ENCODE measurements at regions not wholly inside any gene's neighbourhood (a gene's known extent, or its start where the extent isn't known, plus 50 kb on each side); places are given as distances from the start of the nearest gene placed in this dataset.
"Not testable (repeated sequence)": the region's sequence is repeated elsewhere in the genome, so short reads cannot be mapped to it uniquely, and the experiment has no call there.

GRCh38 chr14:27305441-27305945 is 707.7 kb upstream of the NOVA1 start:
- Histone ChIP-seq H3K36me3 (no peaks in the 10 kb centered on the region), H3K27me3 (no peaks in the 10 kb centered on the region), H3K9ac (no peak overlapping the region), H4K20me1 (no peaks in the 10 kb centered on the region), H3K9me3 (replicated peaks in 1 of 11) (peaks cover 0 to 5% (median 0%) of the 10 kb centered on the region in 11 experiments; a peak in 3 of 22 replicates), H3K4me1 (no peaks in the 10 kb centered on the region), H3K27ac (no peak overlapping the region), H3K4me3 (no peak overlapping the region), H3K4me2 (no peak overlapping the region)
- TF ChIP-seq Cebpa-rat (IDR thresholded peaks at IDR 0.05): no peak

GRCh38 chr14:27312730-27313129 is 714.9 kb upstream of the NOVA1 start:
- H3K27ac ChIP-seq; H3K4me2 ChIP-seq; H3K4me1 ChIP-seq; H3K4me3 ChIP-seq; H3K9ac ChIP-seq; H4K20me1 ChIP-seq; H3K27me3 ChIP-seq; H3K9me3 ChIP-seq (replicated peaks in 1 of 11); H3K36me3 ChIP-seq: not testable (repeated sequence)

GRCh38 chr14:27314231-27314630 is 716.4 kb upstream of the NOVA1 start:
- no peaks in the 10 kb centered on the region for H4K20me1 ChIP-seq
- peaks cover 0 to 3% (median 0%) of the 10 kb centered on the region in 11 experiments; a peak in 1 of 22 replicates for H3K9me3 ChIP-seq (replicated peaks in 1 of 11)
- H3K4me3 ChIP-seq: no peak overlapping the region
- no peak overlapping the region for H3K4me2 ChIP-seq
- H3K9ac ChIP-seq: no peak overlapping the region
- H3K36me3 ChIP-seq: no peaks in the 10 kb centered on the region
- no peaks in the 10 kb centered on the region for H3K4me1 ChIP-seq
- TF ChIP-seq Cebpa-rat (IDR thresholded peaks at IDR 0.05): no peak
- no peak overlapping the region for H3K27ac ChIP-seq
- H3K27me3 ChIP-seq: no peaks in the 10 kb centered on the region

DNA sequence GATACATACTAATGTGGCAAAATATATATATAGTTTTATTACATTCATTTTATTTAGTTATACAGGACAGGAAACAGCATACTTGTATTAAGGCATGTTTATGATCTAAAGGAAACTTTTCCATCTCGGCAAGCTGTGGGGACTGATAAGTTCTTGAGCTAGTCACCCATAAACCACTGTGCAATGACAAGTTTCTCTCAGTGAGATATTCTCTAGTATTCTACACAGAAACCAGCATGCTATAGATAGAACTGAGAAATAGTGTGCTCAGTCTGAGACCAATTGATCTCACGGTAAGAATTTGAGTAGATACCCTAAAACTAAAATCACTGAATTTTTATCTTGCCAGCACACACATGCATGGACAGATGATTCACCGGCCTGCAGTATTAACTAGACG is 717.6 kb upstream of the NOVA1 start:
- Histone ChIP-seq H3K4me1 (no peaks in the 10 kb centered on the region), H3K36me3 (no peaks in the 10 kb centered on the region), H3K4me3 (no peak overlapping the region), H4K20me1 (no peaks in the 10 kb centered on the region), H3K9me3 (replicated peaks in 1 of 11) (no peaks in the 10 kb centered on the region), H3K4me2 (no peak overlapping the region), H3K9ac (no peak overlapping the region), H3K27ac (no peak overlapping the region), H3K27me3 (no peaks in the 10 kb centered on the region)
- TF ChIP-seq Cebpa-rat (IDR thresholded peaks at IDR 0.05): no peak

DNA sequence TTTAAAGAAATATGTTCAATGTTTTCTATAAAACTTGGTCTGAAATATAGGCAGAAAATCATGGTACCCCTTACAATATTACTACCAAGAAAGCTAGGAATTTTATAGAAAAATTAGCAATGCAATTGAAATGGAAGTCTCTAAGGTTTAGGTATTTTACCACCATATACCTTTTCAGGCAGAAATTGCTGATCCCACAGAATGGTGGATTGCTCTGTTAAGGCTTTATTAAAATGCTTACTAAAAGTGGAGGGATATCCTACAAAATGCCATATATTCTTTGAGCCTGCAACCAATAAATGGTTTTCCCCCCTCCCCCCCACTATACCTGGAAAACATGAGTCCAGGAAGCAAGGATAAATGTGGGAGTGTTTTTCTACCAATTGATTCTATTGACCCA is 718.1 kb upstream of the NOVA1 start:
- no peaks in the 10 kb centered on the region for H4K20me1 ChIP-seq
- H3K4me1 ChIP-seq: no peaks in the 10 kb centered on the region
- H3K9me3 ChIP-seq (replicated peaks in 1 of 11): no peaks in the 10 kb centered on the region
- H3K9ac ChIP-seq: no peak overlapping the region
- H3K36me3 ChIP-seq: no peaks in the 10 kb centered on the region
- no peaks in the 10 kb centered on the region for H3K27me3 ChIP-seq
- no peak overlapping the region for H3K4me3 ChIP-seq
- H3K4me2 ChIP-seq: no peak overlapping the region
- no peak overlapping the region for H3K27ac ChIP-seq
- TF ChIP-seq Cebpa-rat (IDR thresholded peaks at IDR 0.05): no peak

DNA sequence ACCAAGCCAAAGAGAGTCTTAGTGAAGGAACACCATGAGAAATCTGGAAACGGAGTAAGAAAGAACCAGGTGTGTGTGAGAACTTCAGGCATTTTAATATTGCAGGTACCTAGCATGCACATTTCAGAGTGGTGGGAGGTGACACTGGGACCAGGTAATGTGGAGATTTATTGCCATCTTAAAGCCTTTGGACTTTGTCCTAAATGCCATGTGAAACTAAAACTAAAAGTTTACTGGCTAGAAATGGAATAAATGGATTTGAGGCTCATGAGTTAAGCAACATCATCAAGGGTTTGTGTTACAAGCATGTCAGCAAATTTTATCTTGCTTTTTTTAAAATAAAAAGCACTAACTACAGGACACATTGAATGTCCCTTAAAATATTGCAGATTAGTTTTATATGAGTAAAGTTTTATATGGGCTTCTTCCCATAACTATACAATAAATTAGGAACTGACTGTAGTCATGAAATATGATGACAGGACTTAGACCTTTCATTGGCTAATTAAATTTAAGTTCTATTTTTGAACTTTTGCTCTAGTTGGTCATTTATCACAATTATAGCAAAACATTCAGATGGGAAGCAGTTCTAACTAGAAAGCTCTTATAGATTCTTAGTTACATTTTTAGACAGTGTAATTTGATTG is 721.1 kb upstream of the NOVA1 start:
- H4K20me1 ChIP-seq: no peaks in the 10 kb centered on the region
- TF ChIP-seq Cebpa-rat (IDR thresholded peaks at IDR 0.05): no peak
- H3K4me2 ChIP-seq: no peak overlapping the region
- H3K36me3 ChIP-seq: no peaks in the 10 kb centered on the region
- H3K4me3 ChIP-seq: no peak overlapping the region
- no peak overlapping the region for H3K27ac ChIP-seq
- H3K9me3 ChIP-seq (replicated peaks in 1 of 11): no peaks in the 10 kb centered on the region
- no peaks in the 10 kb centered on the region for H3K27me3 ChIP-seq
- no peaks in the 10 kb centered on the region for H3K4me1 ChIP-seq
- H3K9ac ChIP-seq: no peak overlapping the region

DNA sequence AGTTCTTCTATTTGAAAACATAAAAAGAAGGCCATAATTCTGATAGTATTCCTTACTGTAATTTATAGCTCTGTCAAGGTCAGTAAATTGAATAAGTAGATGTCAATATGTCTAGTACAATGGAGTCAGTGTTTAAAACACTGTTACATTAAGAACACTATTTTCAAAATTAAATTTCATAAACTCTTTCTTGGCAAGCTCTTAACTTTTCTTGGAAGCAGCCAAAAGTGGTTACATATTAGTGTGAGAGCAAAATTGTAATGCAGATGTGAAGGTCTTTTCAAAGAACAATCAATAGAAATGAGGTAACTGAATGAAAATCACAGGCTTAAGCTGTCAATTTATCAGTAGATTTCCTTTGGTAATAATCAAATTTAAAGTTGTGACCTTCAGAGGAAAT is 722.4 kb upstream of the NOVA1 start:
- no peaks in the 10 kb centered on the region for H3K27me3 ChIP-seq
- no peak overlapping the region for H3K4me3 ChIP-seq
- no peaks in the 10 kb centered on the region for H3K4me1 ChIP-seq
- no peaks in the 10 kb centered on the region for H4K20me1 ChIP-seq
- no peak overlapping the region for H3K27ac ChIP-seq
- H3K4me2 ChIP-seq: no peak overlapping the region
- peaks cover 7 to 10% (median 8%) of the 10 kb centered on the region in 11 experiments; a peak in 20 of 22 replicates for H3K9me3 ChIP-seq (replicated peaks in 1 of 11)
- H3K36me3 ChIP-seq: no peaks in the 10 kb centered on the region
- TF ChIP-seq Cebpa-rat (IDR thresholded peaks at IDR 0.05): no peak
- no peak overlapping the region for H3K9ac ChIP-seq

- TF ChIP-seq Cebpa-rat (IDR thresholded peaks at IDR 0.05): no peak
- Histone ChIP-seq H3K4me3 (no peak overlapping the region), H3K36me3 (no peaks in the 10 kb centered on the region), H3K9me3 (replicated peaks in 1 of 11) (peaks cover 7 to 11% (median 9%) of the 10 kb centered on the region in 11 experiments; a peak in 20 of 22 replicates), H4K20me1 (no peaks in the 10 kb centered on the region), H3K27me3 (no peaks in the 10 kb centered on the region), H3K27ac (no peak overlapping the region), H3K4me2 (no peak overlapping the region), H3K4me1 (no peaks in the 10 kb centered on the region), H3K9ac (no peak overlapping the region)
Observed at GRCh38 chr14:27327095-27327494, 729.3 kb upstream of the NOVA1 start.

GRCh38 chr14:27338012-27338411 is 740.2 kb upstream of the NOVA1 start:
- no peak for TF ChIP-seq Cebpa-rat (IDR thresholded peaks at IDR 0.05)

DNA sequence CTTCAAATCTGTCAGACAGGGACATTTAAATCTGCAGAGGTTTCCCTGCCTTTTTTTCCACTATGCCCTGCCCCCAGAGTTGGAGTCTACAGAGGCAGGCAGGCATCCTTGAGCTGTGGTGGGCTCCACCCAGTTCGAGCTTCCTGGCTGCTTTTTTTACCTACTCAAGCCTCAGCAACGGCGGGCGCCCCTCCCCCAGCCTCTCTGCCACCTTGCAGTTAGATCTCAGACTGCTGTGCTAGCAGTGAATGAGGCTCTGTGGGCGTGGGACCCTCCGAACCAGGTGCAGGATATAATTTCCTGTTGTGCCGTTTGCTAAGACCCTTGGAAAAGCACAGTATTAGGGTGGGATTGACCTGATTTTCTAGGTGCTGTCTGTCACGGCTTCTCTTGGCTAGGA is 765.2 kb upstream of the NOVA1 start:
- H3K4me1 ChIP-seq; H3K27ac ChIP-seq; H3K4me2 ChIP-seq; H3K36me3 ChIP-seq; H3K27me3 ChIP-seq; H4K20me1 ChIP-seq; H3K9ac ChIP-seq; H3K4me3 ChIP-seq; H3K9me3 ChIP-seq (replicated peaks in 1 of 11): not testable (repeated sequence)

More at GRCh38 chr14:27338012-27338411, 740.2 kb upstream of the NOVA1 start:
- Histone ChIP-seq H3K36me3 (no peaks in the 10 kb centered on the region), H4K20me1 (no peaks in the 10 kb centered on the region), H3K27me3 (no peaks in the 10 kb centered on the region), H3K4me1 (no peaks in the 10 kb centered on the region), H3K4me2 (no peak overlapping the region), H3K27ac (no peak overlapping the region), H3K4me3 (no peak overlapping the region), H3K9me3 (replicated peaks in 1 of 11) (no peaks in the 10 kb centered on the region), H3K9ac (no peak overlapping the region)
